MM.1S (cell line): ENCODE measurements at regions not wholly inside any gene's neighbourhood (a gene's known extent, or its start where the extent isn't known, plus 50 kb on each side); places are given as distances from the start of the nearest gene placed in this dataset.

ENCODE experiments used
- DNase-seq: peaks from one replicate; pipeline ENCODE4 v3.0.0-alpha.2; 2015
- H2AFZ ChIP-seq: fragments of 300-600 bp; sonication (generic); 2 replicates; pipeline ENCODE4 v1.6.0; 2016; ENCODE audit warnings: antibody characterized with exemption, low read length
- H3F3A ChIP-seq: fragments of 300-600 bp; sonication (generic); 2 replicates; pipeline ENCODE4 v1.6.1; 2016; ENCODE audit warnings: mild to moderate bottlenecking, antibody characterized with exemption, low read length, moderate library complexity, mixed read lengths; ENCODE audit not compliant: insufficient read depth
- H3K27ac ChIP-seq: fragments of 300-600 bp; sonication (generic); 2 replicates; pipeline ENCODE4 v1.5.1; 2016; ENCODE audit warnings: mild to moderate bottlenecking, low read length
- H3K27me3 ChIP-seq: fragments of 300-600 bp; sonication (generic); replicated peaks from 2 replicates; pipeline ENCODE4 v1.6.0; 2016; ENCODE audit warnings: low read length; ENCODE audit not compliant: insufficient read depth
- H3K36me3 ChIP-seq: fragments of 300-600 bp; sonication (generic); replicated peaks from 2 replicates; pipeline ENCODE4 v1.6.1; 2016; ENCODE audit warnings: mild to moderate bottlenecking, low read length, mixed read lengths; ENCODE audit not compliant: insufficient read depth
- H3K4me1 ChIP-seq: fragments of 300-600 bp; sonication (generic); 2 replicates; pipeline ENCODE4 v1.6.1; 2016; ENCODE audit warnings: low read length, mixed read lengths
- H3K4me2 ChIP-seq: fragments of 300-600 bp; sonication (generic); 2 replicates; pipeline ENCODE4 v1.6.0; 2016; ENCODE audit warnings: low read depth, low read length
- H3K4me3 ChIP-seq: fragments of 300-600 bp; sonication (generic); 2 replicates; pipeline ENCODE4 v1.5.1; 2016; ENCODE audit warnings: low read length, mixed read lengths
- H3K79me2 ChIP-seq: fragments of 300-600 bp; sonication (generic); 2 replicates; pipeline ENCODE4 v1.6.1; 2016; ENCODE audit warnings: mixed run types, low read length, mixed read lengths
- H3K9ac ChIP-seq: fragments of 300-600 bp; sonication (generic); 2 replicates; pipeline ENCODE4 v1.6.1; 2016; ENCODE audit warnings: low read length, mixed read lengths
- H3K9me2 ChIP-seq: fragments of 300-600 bp; sonication (generic); replicated peaks from 2 replicates; pipeline ENCODE4 v1.6.1; 2016; ENCODE audit warnings: mild to moderate bottlenecking, low read length, mixed read lengths; ENCODE audit not compliant: insufficient read depth
- H3K9me3 ChIP-seq: fragments of 300-600 bp; sonication (generic); replicated peaks from 2 replicates; pipeline ENCODE4 v1.6.1; 2016; ENCODE audit warnings: mild to moderate bottlenecking, low read length, mixed read lengths; ENCODE audit not compliant: insufficient read depth
- H4K20me1 ChIP-seq: fragments of 300-600 bp; sonication (generic); 2 replicates; pipeline ENCODE4 v1.6.1; 2016; ENCODE audit warnings: mild to moderate bottlenecking, low read length, moderate library complexity, mixed read lengths; ENCODE audit not compliant: insufficient read depth
- EZH2 ChIP-seq: fragments of 300-600 bp; sonication (generic); optimal IDR thresholded peaks from 2 replicates; pipeline ENCODE3; 2017; ENCODE audit warnings: low read depth, mild to moderate bottlenecking, antibody characterized with exemption, low read length, mixed read lengths
- EZH2phosphoT487 ChIP-seq: fragments of 300-600 bp; sonication (generic); IDR thresholded peaks from 2 replicates; pipeline ENCODE4 v1.6.1; 2018; ENCODE audit warnings: antibody characterized with exemption, low read length
- TF ChIP-seq, protein P1 (sequence below): fragments of 300-600 bp; sonication (generic); IDR thresholded peaks from 2 replicates; pipeline ENCODE4 v1.5.1; 2016; ENCODE audit warnings: antibody characterized with exemption, low read length, mixed read lengths

DNA sequence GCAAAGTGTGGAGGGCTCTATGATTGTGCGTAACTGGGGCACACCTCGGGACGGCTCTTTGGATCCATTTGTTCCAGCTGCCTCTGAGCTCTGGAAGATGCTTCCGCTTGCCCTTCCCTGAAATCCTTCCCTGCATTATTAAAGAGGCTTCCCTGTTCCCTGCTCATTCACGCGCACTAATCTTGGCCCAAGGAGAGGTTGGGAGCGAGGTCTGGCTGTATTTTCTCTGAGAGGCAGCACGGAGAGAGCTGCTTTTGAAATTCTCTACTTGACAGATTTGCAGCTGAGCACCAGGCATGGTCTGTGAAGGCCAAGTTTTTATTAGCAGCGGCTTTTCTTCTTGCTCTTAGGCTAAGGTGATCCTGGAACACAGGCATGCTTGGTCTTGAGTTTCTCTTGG lies 94.8 kb upstream of the NTM start:
- Histone ChIP-seq H3K9me3 (no peaks in the 10 kb centered on the region), H3K9ac (no peak overlapping the region), H2AFZ (no peak overlapping the region), H3K4me3 (no peak overlapping the region), H3F3A (no peaks in the 10 kb centered on the region), H3K9me2 (no peaks in the 10 kb centered on the region), H3K4me1 (no peaks in the 10 kb centered on the region), H3K4me2 (no peak overlapping the region), H3K27me3 (no peaks in the 10 kb centered on the region), H3K79me2 (no peaks in the 10 kb centered on the region), H3K36me3 (no peaks in the 10 kb centered on the region), H4K20me1 (no peaks in the 10 kb centered on the region), H3K27ac (no peak overlapping the region)
- no peak for DNase-seq
- TF ChIP-seq EZH2 (no peak), EZH2phosphoT487 (no peak)
- TF ChIP-seq, protein P1, sequence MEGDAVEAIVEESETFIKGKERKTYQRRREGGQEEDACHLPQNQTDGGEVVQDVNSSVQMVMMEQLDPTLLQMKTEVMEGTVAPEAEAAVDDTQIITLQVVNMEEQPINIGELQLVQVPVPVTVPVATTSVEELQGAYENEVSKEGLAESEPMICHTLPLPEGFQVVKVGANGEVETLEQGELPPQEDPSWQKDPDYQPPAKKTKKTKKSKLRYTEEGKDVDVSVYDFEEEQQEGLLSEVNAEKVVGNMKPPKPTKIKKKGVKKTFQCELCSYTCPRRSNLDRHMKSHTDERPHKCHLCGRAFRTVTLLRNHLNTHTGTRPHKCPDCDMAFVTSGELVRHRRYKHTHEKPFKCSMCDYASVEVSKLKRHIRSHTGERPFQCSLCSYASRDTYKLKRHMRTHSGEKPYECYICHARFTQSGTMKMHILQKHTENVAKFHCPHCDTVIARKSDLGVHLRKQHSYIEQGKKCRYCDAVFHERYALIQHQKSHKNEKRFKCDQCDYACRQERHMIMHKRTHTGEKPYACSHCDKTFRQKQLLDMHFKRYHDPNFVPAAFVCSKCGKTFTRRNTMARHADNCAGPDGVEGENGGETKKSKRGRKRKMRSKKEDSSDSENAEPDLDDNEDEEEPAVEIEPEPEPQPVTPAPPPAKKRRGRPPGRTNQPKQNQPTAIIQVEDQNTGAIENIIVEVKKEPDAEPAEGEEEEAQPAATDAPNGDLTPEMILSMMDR, result no peak

- no peaks in the 10 kb centered on the region for H3K9me2 ChIP-seq
- TF ChIP-seq EZH2phosphoT487 (no peak), EZH2 (no peak)
- TF ChIP-seq, protein P1, result no peak
- no peaks in the 10 kb centered on the region for H3K4me1 ChIP-seq
- no peak for DNase-seq
- no peak overlapping the region for H3K27ac ChIP-seq
- no peak overlapping the region for H3K9ac ChIP-seq
- H3K79me2 ChIP-seq, result no peaks in the 10 kb centered on the region
- H3F3A ChIP-seq, result no peaks in the 10 kb centered on the region
- no peaks in the 10 kb centered on the region for H3K36me3 ChIP-seq
- H3K9me3 ChIP-seq, result no peaks in the 10 kb centered on the region
- H3K4me3 ChIP-seq, result no peak overlapping the region
- H2AFZ ChIP-seq, result no peak overlapping the region
- H3K27me3 ChIP-seq, result no peaks in the 10 kb centered on the region
- no peak overlapping the region for H3K4me2 ChIP-seq
- no peaks in the 10 kb centered on the region for H4K20me1 ChIP-seq
These were observed 91.9 kb upstream of the NTM start for GRCh38 chr11:131278472-131278871.

GRCh38 chr11:131279654-131280384 lies 90.6 kb upstream of the NTM start:
- Histone ChIP-seq H3K79me2 (no peaks in the 10 kb centered on the region), H3K36me3 (no peaks in the 10 kb centered on the region), H3K9me2 (no peaks in the 10 kb centered on the region), H3K4me1 (no peaks in the 10 kb centered on the region), H3K27me3 (no peaks in the 10 kb centered on the region), H3K27ac (no peak overlapping the region), H3K4me2 (no peak overlapping the region), H2AFZ (no peak overlapping the region), H3K4me3 (no peak overlapping the region), H3F3A (no peaks in the 10 kb centered on the region), H3K9me3 (no peaks in the 10 kb centered on the region), H4K20me1 (no peaks in the 10 kb centered on the region), H3K9ac (no peak overlapping the region)
- TF ChIP-seq EZH2phosphoT487 (no peak), EZH2 (no peak)
- TF ChIP-seq, protein P1, result no peak
- DNase-seq, result no peak
